GM18502 (cell line): ENCODE measurements at regions not wholly inside any gene's neighbourhood (a gene's known extent, or its start where the extent isn't known, plus 50 kb on each side); places are given as distances from the start of the nearest gene placed in this dataset.

ENCODE experiments used
- ATAC-seq: cut with Tn5 transposase; IDR thresholded peaks from one replicate; pipeline ENCODE4 v1.9.1; 2021; ENCODE audit warnings: mild to moderate bottlenecking; ENCODE audit not compliant: unreplicated experiment, poor library complexity

DNA sequence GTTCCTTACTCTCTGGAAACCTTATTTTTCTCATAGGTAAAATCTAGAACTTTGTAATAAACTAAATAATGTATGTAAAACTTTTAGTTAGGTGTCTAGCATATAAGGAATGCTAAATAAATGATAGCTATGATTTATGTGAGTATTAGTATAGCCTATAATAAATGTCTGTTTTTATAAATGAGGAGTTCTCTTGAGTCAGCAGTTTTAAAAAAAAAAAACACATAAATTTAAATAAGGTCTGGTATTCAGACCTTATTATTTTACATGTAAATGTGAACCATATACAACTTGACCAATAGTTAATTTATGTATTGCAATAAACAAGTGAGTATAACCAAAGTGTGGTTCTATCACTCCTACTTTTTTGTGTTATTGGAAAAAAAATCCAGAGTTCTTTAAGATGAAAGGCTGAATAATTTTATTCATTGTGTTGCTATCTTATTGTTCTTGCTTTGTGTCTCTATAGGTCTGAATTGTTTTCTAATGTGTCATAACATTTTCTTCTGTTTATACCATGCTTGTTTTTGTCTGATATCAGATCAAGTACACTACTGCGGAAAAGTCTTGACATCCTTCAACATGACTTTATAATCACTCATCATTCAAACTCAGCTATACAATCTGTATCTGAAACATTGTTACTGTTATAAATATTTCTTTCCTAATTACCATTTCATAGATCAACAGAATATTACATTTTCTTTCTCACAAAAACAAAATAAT is 115.7 kb downstream of the RASSF9 start:
- ATAC-seq: no peak

GRCh38 chr12:85725991-85726390 is 110.2 kb downstream of the RASSF9 start:
- ATAC-seq: no peak

DNA sequence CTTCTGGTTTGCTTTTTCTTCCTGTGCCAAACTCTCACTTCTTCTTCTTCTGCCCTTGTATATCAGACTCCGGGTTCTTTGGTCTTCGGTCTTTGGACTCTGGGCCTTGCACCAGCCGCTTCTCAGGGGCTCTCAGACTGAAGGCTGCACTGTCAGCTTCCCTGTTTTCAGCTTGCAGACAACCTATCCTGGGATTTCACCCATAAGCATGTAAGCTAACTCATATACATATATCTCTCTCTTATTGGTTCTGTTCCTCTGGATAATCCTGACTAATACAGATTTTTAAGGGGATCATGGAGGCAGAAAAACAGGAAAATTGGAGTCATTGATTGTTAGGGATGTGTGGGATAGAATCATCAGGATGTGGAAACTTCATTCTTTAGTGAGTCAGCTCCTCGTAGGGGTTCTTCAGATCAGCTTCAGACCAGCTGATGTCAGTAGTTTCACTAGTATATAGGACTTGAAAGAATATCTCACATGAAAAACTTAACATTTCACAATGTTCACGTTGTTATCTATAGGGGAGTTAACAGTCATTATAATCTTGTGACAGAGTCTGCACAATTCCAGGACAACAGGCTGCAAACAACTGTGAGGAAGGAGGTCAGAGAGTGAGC is 102.9 kb downstream of the RASSF9 start:
- no peak for ATAC-seq

DNA sequence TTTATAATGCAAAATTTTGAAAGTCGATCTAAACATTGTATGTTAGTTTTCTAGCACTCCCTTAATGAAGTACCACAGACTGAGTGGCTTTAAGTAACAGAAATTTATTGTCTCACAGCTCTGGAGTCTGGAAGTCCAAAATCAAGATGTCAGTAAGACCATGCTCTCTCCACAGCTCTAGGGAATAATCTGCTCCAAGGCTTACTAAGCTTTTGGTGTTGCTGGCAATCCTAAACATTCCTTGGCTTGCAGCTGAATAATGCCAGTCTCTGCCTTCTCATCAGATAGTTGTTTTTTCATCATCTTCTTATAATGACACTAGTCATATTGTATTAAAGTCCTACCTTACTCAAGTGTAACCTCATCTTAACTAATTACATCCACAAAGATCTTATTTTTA is 102.2 kb downstream of the RASSF9 start:
- no peak for ATAC-seq

- ATAC-seq: no peak
Measured at GRCh38 chr12:85740186-85740585, 96.0 kb downstream of the RASSF9 start.

GRCh38 chr12:85741046-85741445 is 95.2 kb downstream of the RASSF9 start:
- no peak for ATAC-seq

DNA sequence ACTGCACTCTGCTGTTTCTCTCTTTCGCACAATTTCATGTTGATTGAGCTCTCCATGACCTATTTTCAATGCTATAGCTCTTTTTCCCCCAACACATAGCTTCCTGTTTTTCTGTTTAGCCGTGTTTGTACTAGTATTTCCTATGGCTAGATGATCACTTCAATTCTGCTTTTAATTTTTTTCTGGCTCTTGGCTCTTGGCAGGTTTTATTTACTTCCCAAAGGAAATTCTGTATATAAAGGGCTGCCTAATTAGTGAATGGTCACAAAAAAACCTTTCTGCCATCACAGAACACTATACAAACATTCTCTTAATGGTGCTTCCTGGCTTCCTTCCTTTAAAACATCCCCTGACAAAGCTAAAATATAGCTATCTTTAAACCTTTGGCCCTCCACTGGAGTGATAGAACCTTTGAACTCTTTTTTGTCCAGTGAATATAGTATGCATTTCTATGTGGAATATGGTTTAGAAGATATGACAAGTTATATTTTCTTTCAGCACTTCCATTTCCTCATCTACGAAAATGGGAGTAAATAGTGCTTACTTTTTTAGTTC is 88.2 kb downstream of the RASSF9 start:
- no peak for ATAC-seq
